HCT116 (cell line): ENCODE measurements at regions not wholly inside any gene's neighbourhood (a gene's known extent, or its start where the extent isn't known, plus 50 kb on each side); places are given as distances from the start of the nearest gene placed in this dataset.

Experiments
- ATAC-seq: fragments of 200-7000 bp; cut with Tn5 transposase; 2 replicates; pipeline ENCODE4 v1.9.1; 2020; ENCODE audit warnings: mild to moderate bottlenecking, moderate library complexity
- BruUV-seq: library from RNA; stranded (reverse); fragments of 400-500 nt; replicated peaks from 2 replicates; lab custom pipeline; 2021; lab: Mats Ljungman, UMichigan
- CTCF ChIA-PET: fragments of 300-600 bp; sonication (Branson Sonifier 250); formaldehyde crosslinking; loops from one replicate; lab custom pipeline; 2021; ENCODE audit warnings: antibody characterized with exemption; lab: Charles Lee
- POLR2A ChIA-PET: fragments of 300-600, 350-600 bp; sonication (Branson Sonifier 250); formaldehyde crosslinking; loops from one replicate; lab custom pipeline; 2021; ENCODE audit warnings: antibody characterized with exemption; lab: Charles Lee
- RAD21 ChIA-PET, 2 experiments: fragments of 300-600 bp; sonication (Branson Sonifier 250); formaldehyde crosslinking; loops; one replicate each; lab custom pipeline; 2023; ENCODE audit warnings: low total read pairs in 2 of 2; ENCODE audit not compliant: uncharacterized antibody in 2 of 2, unreplicated experiment in 2 of 2, low non-redundant PET in 1 of 2; lab: Charles Lee
- DNase-seq: peaks from one replicate; pipeline ENCODE4 v3.0.0-alpha.2; 2010; ENCODE audit warnings: low read depth, low spot score
- H2AFZ ChIP-seq: fragments of 200-600 bp; shearing (Covaris generic), sonication (generic); 2 replicates; pipeline ENCODE4 v1.6.1; 2017; ENCODE audit warnings: low read depth, mixed run types, mixed read lengths, antibody characterized with exemption, low read length; ENCODE audit not compliant: poor library complexity, severe bottlenecking
- H3K27ac ChIP-seq: 2 replicates; pipeline ENCODE4 v1.5.1; 2012; ENCODE audit warnings: low read depth, low read length
- H3K27me3 ChIP-seq: fragments of 200-600 bp; sonication (generic); 2 replicates; pipeline ENCODE4 v1.6.1; 2016; ENCODE audit warnings: mixed run types, low read length, mixed read lengths; ENCODE audit not compliant: insufficient read depth
- H3K36me3 ChIP-seq, 2 experiments: fragments of 200-500 bp in 1 of 2; fragments of 200-600 bp in 1 of 2; sonication (Bioruptor generic) in 1 of 2; sonication (generic) in 1 of 2; 2 replicates each; pipeline versions ENCODE4 v1.5.1 to v1.6.1; 2014 to 2016; ENCODE audit warnings: low read length in 2 of 2, inconsistent platforms in 1 of 2, mixed read lengths in 1 of 2, mixed run types in 1 of 2; ENCODE audit not compliant: insufficient read depth in 2 of 2, control insufficient read depth in 1 of 2
- H3K4me1 ChIP-seq, 2 experiments: fragments of 200-600 bp in 1 of 2; sonication (generic) in 1 of 2; 2 replicates each; pipeline versions ENCODE4 v1.5.1 to v1.6.1; 2012 to 2017; ENCODE audit warnings: low read length in 2 of 2, inconsistent platforms in 1 of 2, mild to moderate bottlenecking in 1 of 2, mixed read lengths in 1 of 2, mixed run types in 1 of 2, moderate library complexity in 1 of 2; ENCODE audit not compliant: insufficient read depth in 2 of 2, control insufficient read depth in 1 of 2
- H3K4me2 ChIP-seq: fragments of 200-600 bp; sonication (generic); 2 replicates; pipeline ENCODE4 v1.6.1; 2017; ENCODE audit warnings: mixed run types, low read length, mixed read lengths
- H3K4me3 ChIP-seq, 2 experiments: fragments of 200-600 bp in 1 of 2; sonication (generic) in 1 of 2; replicated peaks in 1 of 2; 2 replicates each; pipeline ENCODE4 v1.5.1; 2011 to 2016; ENCODE audit warnings: low read length in 2 of 2, control low read depth in 1 of 2, low read depth in 1 of 2, mild to moderate bottlenecking in 1 of 2, mixed read lengths in 1 of 2, mixed run types in 1 of 2
- H3K79me2 ChIP-seq: fragments of 200-600 bp; sonication (generic); 2 replicates; pipeline ENCODE4 v1.6.1; 2017; ENCODE audit warnings: mild to moderate bottlenecking, mixed run types, low read length, moderate library complexity, mixed read lengths; ENCODE audit not compliant: insufficient read depth
- H3K9ac ChIP-seq: fragments of 200-600 bp; sonication (generic); 2 replicates; pipeline ENCODE4 v1.6.1; 2016; ENCODE audit warnings: low read length, mixed read lengths
- H3K9me2 ChIP-seq: fragments of 200-600 bp; sonication (generic), shearing (Covaris generic); 2 replicates; pipeline ENCODE4 v1.6.1; 2017; ENCODE audit warnings: mixed run types, mild to moderate bottlenecking, moderate library complexity; ENCODE audit not compliant: insufficient read depth
- H3K9me3 ChIP-seq, 2 experiments: fragments of 200-500 bp in 1 of 2; fragments of 200-600 bp in 1 of 2; sonication (Bioruptor generic) in 1 of 2; sonication (generic) in 1 of 2; 2 replicates each; pipeline ENCODE4 v1.6.1; 2014 to 2017; ENCODE audit warnings: low read length in 2 of 2, mixed read lengths in 2 of 2, inconsistent platforms in 1 of 2, low read depth in 1 of 2, mild to moderate bottlenecking in 1 of 2, mixed run types in 1 of 2, moderate library complexity in 1 of 2; ENCODE audit not compliant: control insufficient read depth in 1 of 2, insufficient read depth in 1 of 2
- H4K20me1 ChIP-seq: fragments of 200-600 bp; sonication (generic), shearing (Covaris generic); 2 replicates; pipeline ENCODE4 v1.6.1; 2017; ENCODE audit warnings: mixed run types, mild to moderate bottlenecking, moderate library complexity; ENCODE audit not compliant: insufficient read depth
- CBX3 ChIP-seq: IDR thresholded peaks from 2 replicates; pipeline ENCODE4 v1.6.1; 2012; ENCODE audit warnings: low read depth
- ELF1 ChIP-seq: IDR thresholded peaks from 2 replicates; pipeline ENCODE4 v1.6.1; 2012; ENCODE audit warnings: low read depth, borderline replicate concordance
- FOSL1 ChIP-seq: IDR thresholded peaks from 2 replicates; pipeline ENCODE4 v1.6.1; 2012; ENCODE audit warnings: low read depth
- JUND ChIP-seq: IDR thresholded peaks from 2 replicates; pipeline ENCODE4 v1.6.1; 2012
- RAD21 ChIP-seq: IDR thresholded peaks from 2 replicates; pipeline ENCODE4 v1.6.1; 2012; ENCODE audit warnings: low read depth, mild to moderate bottlenecking
- REST ChIP-seq: IDR thresholded peaks from 2 replicates; pipeline ENCODE4 v1.6.1; 2012; ENCODE audit warnings: low read depth
- SIN3A ChIP-seq: IDR thresholded peaks from 2 replicates; pipeline ENCODE4 v1.6.1; 2012; ENCODE audit warnings: low read depth
- intact Hi-C: fragments of 100-400 bp; cut with micrococcal nuclease; formaldehyde crosslinking; loops from 2 replicates; pipeline ENCODE4 v1.10.0; 2022
- TF ChIP-seq, protein P1 (sequence below): IDR thresholded peaks from 2 replicates; pipeline ENCODE4 v1.6.1; 2012
- TF ChIP-seq, protein P2 (sequence below): IDR thresholded peaks from 2 replicates; pipeline ENCODE4 v1.6.1; 2012

- no peaks in the 10 kb centered on the region for H3K9me2 ChIP-seq
- no peaks in the 10 kb centered on the region for H3K27me3 ChIP-seq
- H2AFZ ChIP-seq = no peak overlapping the region
- no peaks in the 10 kb centered on the region for H3K4me1 ChIP-seq
- POLR2A ChIA-PET = no interaction called here
- H3K79me2 ChIP-seq = no peaks in the 10 kb centered on the region
- TF ChIP-seq, protein P1, sequence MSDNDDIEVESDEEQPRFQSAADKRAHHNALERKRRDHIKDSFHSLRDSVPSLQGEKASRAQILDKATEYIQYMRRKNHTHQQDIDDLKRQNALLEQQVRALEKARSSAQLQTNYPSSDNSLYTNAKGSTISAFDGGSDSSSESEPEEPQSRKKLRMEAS = no peak
- TF ChIP-seq, protein P2, sequence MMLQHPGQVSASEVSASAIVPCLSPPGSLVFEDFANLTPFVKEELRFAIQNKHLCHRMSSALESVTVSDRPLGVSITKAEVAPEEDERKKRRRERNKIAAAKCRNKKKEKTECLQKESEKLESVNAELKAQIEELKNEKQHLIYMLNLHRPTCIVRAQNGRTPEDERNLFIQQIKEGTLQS = no peak
- TF ChIP-seq JUND (no peak), CBX3 (no peak), FOSL1 (no peak), RAD21 (no peak), SIN3A (no peak), REST (no peak), ELF1 (no peak)
- H3K9ac ChIP-seq = no peak overlapping the region
- DNase-seq = no peak
- no peaks in the 10 kb centered on the region for H3K9me3 ChIP-seq
- RAD21 ChIA-PET = no interaction called here
- no peaks in the 10 kb centered on the region for H3K36me3 ChIP-seq
- no peaks in the 10 kb centered on the region for H4K20me1 ChIP-seq
- H3K27ac ChIP-seq = no peak overlapping the region
- CTCF ChIA-PET = no interaction called here
- no peak for ATAC-seq
- BruUV-seq = no TSS peak
- H3K4me2 ChIP-seq = no peak overlapping the region
- intact Hi-C loops = no loop called here
- no peak overlapping the region for H3K4me3 ChIP-seq
Observed at GRCh38 chr4:91958596-91958995, 345.2 kb upstream of the GRID2 start.
